Duodenal mucosa (tissue), 2 donors: ENCODE measurements at regions not wholly inside any gene's neighbourhood (a gene's known extent, or its start where the extent isn't known, plus 50 kb on each side); places are given as distances from the start of the nearest gene placed in this dataset.
"Not testable (repeated sequence)": the region's sequence is repeated elsewhere in the genome, so short reads cannot be mapped to it uniquely, and the experiment has no call there.

Source experiments
- H3K27ac ChIP-seq: one replicate; pipeline ENCODE4 v1.7.0; 2013; ENCODE audit warnings: low read depth, low read length
- H3K27me3 ChIP-seq, 2 donors: one replicate each; pipeline ENCODE4 v1.7.0; 2013; ENCODE audit warnings: low read length in 2 of 2, control low read depth in 1 of 2; ENCODE audit not compliant: insufficient read depth in 2 of 2, control insufficient read depth in 1 of 2
- H3K36me3 ChIP-seq, 2 donors: one replicate each; pipeline ENCODE4 v1.7.0; 2013; ENCODE audit warnings: low read length in 2 of 2, control low read depth in 1 of 2; ENCODE audit not compliant: insufficient read depth in 2 of 2, control insufficient read depth in 1 of 2
- H3K4me1 ChIP-seq, 2 donors: one replicate each; pipeline ENCODE4 v1.7.0; 2013; ENCODE audit warnings: low read length in 2 of 2, control low read depth in 1 of 2; ENCODE audit not compliant: insufficient read depth in 2 of 2, control insufficient read depth in 1 of 2
- H3K4me3 ChIP-seq, 2 donors: one replicate each; pipeline ENCODE4 v1.7.0; 2013; ENCODE audit warnings: low read length in 2 of 2, low read depth in 1 of 2
- H3K9ac ChIP-seq, 2 donors: one replicate each; pipeline ENCODE4 v1.7.0; 2013; ENCODE audit warnings: low read length in 2 of 2, low read depth in 1 of 2
- H3K9me3 ChIP-seq, 2 donors: one replicate each; pipeline ENCODE4 v1.7.0; 2013; ENCODE audit warnings: low read length in 2 of 2, control low read depth in 1 of 2; ENCODE audit not compliant: control insufficient read depth in 1 of 2

GRCh38 chr9:39566782-39567181 lies 211.3 kb downstream of the SPATA31A1 start:
- H3K4me3 ChIP-seq, H3K4me1 ChIP-seq, H3K9ac ChIP-seq, H3K36me3 ChIP-seq, H3K9me3 ChIP-seq, H3K27me3 ChIP-seq, H3K27ac ChIP-seq: not testable (repeated sequence)

DNA sequence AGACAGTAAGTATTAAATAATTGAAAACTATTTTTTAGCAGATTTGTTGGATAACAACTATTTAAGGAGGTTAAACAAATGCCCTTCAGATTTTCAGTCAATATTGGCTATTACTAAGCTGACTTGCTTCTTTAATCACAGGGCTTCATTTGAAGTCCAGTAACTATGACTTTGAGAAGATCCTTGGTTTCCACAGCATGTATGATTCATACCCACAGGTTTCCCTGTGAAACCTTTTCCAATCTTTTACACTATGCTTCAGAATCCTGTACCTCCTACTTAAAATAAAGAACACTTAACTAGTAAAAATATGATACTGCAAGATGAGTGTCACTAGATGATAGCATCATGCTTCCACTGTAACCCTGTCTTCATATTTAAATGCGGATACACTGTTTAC lies 211.9 kb downstream of the SPATA31A1 start:
- not testable (repeated sequence) for H3K9ac ChIP-seq, H3K27ac ChIP-seq, H3K36me3 ChIP-seq, H3K9me3 ChIP-seq, H3K4me3 ChIP-seq, H3K4me1 ChIP-seq, H3K27me3 ChIP-seq

DNA sequence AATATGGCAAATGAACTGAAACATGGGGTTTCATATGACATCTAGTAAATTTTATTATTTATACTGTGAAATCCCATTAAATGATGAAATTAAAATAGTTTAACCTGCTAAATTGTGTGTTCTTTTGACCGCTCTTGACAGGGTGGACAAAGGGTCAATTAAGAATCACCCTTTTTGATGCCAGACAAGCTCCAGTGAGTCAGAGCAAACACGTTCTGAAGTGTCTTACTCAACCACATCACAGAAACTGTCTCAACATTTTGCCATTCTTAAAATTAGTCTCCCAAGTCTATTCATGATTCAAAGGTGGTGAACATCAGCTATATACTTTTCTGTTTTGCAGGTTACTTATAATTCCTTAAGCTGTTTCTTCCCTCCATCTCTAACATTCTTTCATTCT lies 213.4 kb downstream of the SPATA31A1 start:
- not testable (repeated sequence) for H3K9me3 ChIP-seq, H3K27ac ChIP-seq, H3K4me3 ChIP-seq, H3K27me3 ChIP-seq, H3K4me1 ChIP-seq, H3K36me3 ChIP-seq, H3K9ac ChIP-seq

GRCh38 chr9:39573024-39574022 lies 217.9 kb downstream of the SPATA31A1 start:
- not testable (repeated sequence) for H3K9ac ChIP-seq, H3K4me1 ChIP-seq, H3K36me3 ChIP-seq, H3K4me3 ChIP-seq, H3K27ac ChIP-seq, H3K9me3 ChIP-seq, H3K27me3 ChIP-seq

GRCh38 chr9:39579000-39579399 lies 223.5 kb downstream of the SPATA31A1 start:
- H3K9me3 ChIP-seq, H3K9ac ChIP-seq, H3K27me3 ChIP-seq, H3K4me3 ChIP-seq, H3K36me3 ChIP-seq, H3K4me1 ChIP-seq, H3K27ac ChIP-seq: not testable (repeated sequence)

GRCh38 chr9:39581296-39581695 lies 225.8 kb downstream of the SPATA31A1 start:
- H3K36me3 ChIP-seq, H3K9me3 ChIP-seq, H3K27me3 ChIP-seq, H3K27ac ChIP-seq, H3K4me1 ChIP-seq, H3K4me3 ChIP-seq, H3K9ac ChIP-seq: not testable (repeated sequence)

- not testable (repeated sequence) for H3K4me3 ChIP-seq, H3K4me1 ChIP-seq
Measured at GRCh38 chr9:39582677-39583412, 227.4 kb downstream of the SPATA31A1 start.

GRCh38 chr9:39583413-39583747 lies 227.9 kb downstream of the SPATA31A1 start:
- H3K4me1 ChIP-seq, H3K27ac ChIP-seq, H3K36me3 ChIP-seq, H3K4me3 ChIP-seq, H3K27me3 ChIP-seq, H3K9me3 ChIP-seq, H3K9ac ChIP-seq: not testable (repeated sequence)

More at GRCh38 chr9:39582677-39583412, 227.4 kb downstream of the SPATA31A1 start:
- not testable (repeated sequence) for H3K36me3 ChIP-seq, H3K9me3 ChIP-seq, H3K27ac ChIP-seq, H3K9ac ChIP-seq, H3K27me3 ChIP-seq

- H3K27me3 ChIP-seq, H3K9me3 ChIP-seq, H3K27ac ChIP-seq, H3K4me1 ChIP-seq, H3K36me3 ChIP-seq, H3K4me3 ChIP-seq, H3K9ac ChIP-seq: not testable (repeated sequence)
Measured at GRCh38 chr9:39585233-39585632, 229.8 kb downstream of the SPATA31A1 start.

- Histone ChIP-seq H3K9ac (no peak overlapping the region), H3K9me3 (no peaks in the 10 kb centered on the region), H3K4me3 (no peak overlapping the region), H3K36me3 (no peaks in the 10 kb centered on the region), H3K4me1 (no peaks in the 10 kb centered on the region), H3K27ac (no peak overlapping the region), H3K27me3 (no peaks in the 10 kb centered on the region)
Measured at GRCh38 chr9:39587844-39588499, 232.5 kb downstream of the SPATA31A1 start.
